ENCODE measurements at regions not wholly inside any gene's neighbourhood (a gene's known extent, or its start where the extent isn't known, plus 50 kb on each side); places are given as distances from the start of the nearest gene placed in this dataset.
A peak's percentile ranks its signal among the peaks of the same experiment; 100 is the strongest.

DNA sequence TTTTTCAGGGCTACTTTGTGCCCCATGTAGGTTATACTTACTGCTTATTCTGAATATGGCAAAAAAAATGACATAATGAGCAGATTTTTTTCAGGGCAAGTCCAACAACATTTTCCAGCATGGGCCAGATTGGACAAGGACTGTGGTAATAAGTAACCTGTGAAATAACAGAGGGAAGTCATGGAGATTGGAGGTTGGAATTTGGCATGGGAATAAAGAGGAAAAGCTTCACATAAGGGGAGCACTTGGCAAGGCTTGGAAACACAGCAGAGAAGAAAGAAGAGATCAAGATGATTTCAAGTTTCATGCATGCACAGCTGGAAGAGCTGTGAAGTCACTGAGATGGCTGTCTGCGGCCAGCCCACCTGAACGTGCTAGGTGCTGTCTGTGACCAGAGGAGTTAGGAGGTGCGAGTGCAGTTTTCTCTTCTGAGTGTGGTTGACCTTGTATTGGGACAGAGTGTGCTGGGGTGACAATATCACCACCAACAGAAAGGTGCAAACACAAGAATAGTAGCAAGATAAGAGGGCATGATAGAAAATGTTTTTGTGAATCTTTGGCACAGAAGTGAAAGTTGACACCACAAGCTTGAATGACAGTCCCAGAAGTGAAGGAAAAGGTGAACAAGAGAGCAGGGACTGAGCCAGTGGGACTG is 71.1 kb upstream of the DSC1 start:
- H3K23ac ChIP-seq (ENCODE audit: insufficient read length): no peak overlapping the region
- no peak overlapping the region for H2BK12ac ChIP-seq (ENCODE audit: low read depth, low read length)
- no peak overlapping the region for H3K56ac ChIP-seq (replicated peaks; ENCODE audit: insufficient read length, low read depth, low read length)
- no peaks in the 10 kb centered on the region for H3K79me2 ChIP-seq (ENCODE audit: control insufficient read depth in 1 of 2, insufficient read depth in 2 of 2, low read length in 2 of 2)
- POLR2A ChIA-PET (ENCODE audit: partially characterized antibody): no interaction called here
- no peaks in the 10 kb centered on the region for H3K23me2 ChIP-seq (ENCODE audit: low read depth, low read length)
- H3K4me1 ChIP-seq (replicated peaks in 1 of 4; ENCODE audit: control insufficient read depth in 3 of 4, insufficient read depth in 4 of 4, low read length in 3 of 4): no peaks in the 10 kb centered on the region
- H4K5ac ChIP-seq (ENCODE audit: insufficient read length, low read depth, low read length): no peak overlapping the region
- H3K36me3 ChIP-seq (ENCODE audit: control insufficient read depth in 2 of 4, insufficient read depth in 4 of 4, low read length in 3 of 4): no peaks in the 10 kb centered on the region
- no peaks in the 10 kb centered on the region for H3K79me1 ChIP-seq (ENCODE audit: low read depth, low read length)
- H3K4me2 ChIP-seq (ENCODE audit: insufficient read depth in 1 of 2, low read depth in 2 of 2, low read length in 2 of 2): no peak overlapping the region
- no peak overlapping the region for H3K18ac ChIP-seq (ENCODE audit: extremely low read depth, low read length)
- H2BK15ac ChIP-seq (ENCODE audit: low read length): no peak overlapping the region
- H3K4ac ChIP-seq (replicated peaks; ENCODE audit: insufficient read length, low read depth, low read length): no peak overlapping the region
- H2AK5ac ChIP-seq (ENCODE audit: low read depth, low read length): no peak overlapping the region
- FAIRE-seq (no peak), DNase-seq (ENCODE audit: low read depth in 1 of 2, low spot score in 2 of 2) (no peak)
- no peaks in the 10 kb centered on the region for H4K20me1 ChIP-seq (replicated peaks in 1 of 2; ENCODE audit: control insufficient read depth in 1 of 2, insufficient read depth in 2 of 2, low read length in 2 of 2)
- no peak overlapping the region for H3K27ac ChIP-seq (ENCODE audit: low read depth, low read length)
- 62% methylated on average over 3 of the region's 3 CpGs; no CpG with 5 or more reads in 1 of the 2 experiments for WGBS, 2 experiments (ENCODE audit: extremely low coverage in 1 of 2, insufficient coverage in 1 of 2, insufficient read length in 1 of 2, insufficient replicate concordance in 2 of 2, low coverage in 1 of 2, low lambda C conversion rate in 2 of 2, missing lambda C conversion rate in 1 of 2)
- peak overlapping the region; percentile 84; the same call in 1 of the 2 replicates for H2AFZ ChIP-seq (ENCODE audit: low read length)
- no peak overlapping the region for H3K4me3 ChIP-seq (ENCODE audit: extremely low read depth in 1 of 4, insufficient read depth in 2 of 4, low read depth in 3 of 4, low read length in 4 of 4)
- no peak overlapping the region for H2BK5ac ChIP-seq (ENCODE audit: low read depth, low read length)
- no peaks in the 10 kb centered on the region for H3K9me3 ChIP-seq (ENCODE audit: insufficient read depth in 2 of 2, low read depth in 1 of 2, low read length in 1 of 2)
- H2BK120ac ChIP-seq (replicated peaks; ENCODE audit: low read depth, low read length): no peak overlapping the region
- TF ChIP-seq SUZ12 (IDR thresholded peaks at IDR 0.05; ENCODE audit: low read length) (no peak), SRF (IDR thresholded peaks at IDR 0.05; ENCODE audit: low read depth, low read length) (no peak), SP2 (IDR thresholded peaks at IDR 0.05; ENCODE audit: low read length) (no peak), EGR1 (IDR thresholded peaks at IDR 0.05; ENCODE audit: borderline replicate concordance, low read depth, low read length) (no peak), JUN (IDR thresholded peaks at IDR 0.05; ENCODE audit: low read depth, low read length) (no peak), EZH2 (IDR thresholded peaks at IDR 0.05; ENCODE audit: low read depth, low read length, severe bottlenecking) (no peak), POLR2A (IDR thresholded peaks at IDR 0.05; ENCODE audit: control extremely low read depth in 1 of 2, low read depth in 2 of 2, low read length in 2 of 2) (no peak), BRCA1 (IDR thresholded peaks at IDR 0.05; ENCODE audit: low read depth, low read length) (no peak)
- no peak overlapping the region for H2BK20ac ChIP-seq (ENCODE audit: low read length)
- H3K9ac ChIP-seq (replicated peaks in 1 of 4; ENCODE audit: extremely low read depth in 1 of 4, low read depth in 3 of 4, low read length in 3 of 4): no peak overlapping the region
- no peak overlapping the region for H4K91ac ChIP-seq (replicated peaks; ENCODE audit: insufficient read length, low read length)
- CTCF ChIA-PET (ENCODE audit: partially characterized antibody): interaction anchor here (1.4 kb wide), 1 partner anchor 8 kb away, joined by 4 read pairs; no protein-coding TSS in a partner anchor
- no peak overlapping the region for H3K14ac ChIP-seq (ENCODE audit: insufficient read length)
- no peak overlapping the region for H4K8ac ChIP-seq (ENCODE audit: extremely low read depth, insufficient read depth, low read length)
- H3K27me3 ChIP-seq (replicated peaks in 1 of 4; ENCODE audit: control insufficient read depth in 3 of 4, extremely low read depth in 1 of 4, insufficient read depth in 3 of 4, low read length in 3 of 4): no peaks in the 10 kb centered on the region

All from H1 (cell line).